ENCODE measurements at regions not wholly inside any gene's neighbourhood (a gene's known extent, or its start where the extent isn't known, plus 50 kb on each side); places are given as distances from the start of the nearest gene placed in this dataset.

GRCh38 chr4:52192001-52192400, 140.9 kb downstream of the SPATA18 start:
- intact Hi-C loops (cut with micrococcal nuclease; ENCODE audit: unreplicated experiment): no loop called here
- H3K79me2 ChIP-seq (ENCODE audit: low read depth): no peaks in the 10 kb centered on the region
- no peaks in the 10 kb centered on the region for H3K4me1 ChIP-seq (replicated peaks; ENCODE audit: insufficient read depth)
- no peaks in the 10 kb centered on the region for H3K36me3 ChIP-seq (ENCODE audit: low read depth)
- POLR2A ChIA-PET (ENCODE audit: unreplicated experiment): no interaction called here
- H3K4me3 ChIP-seq: no peak overlapping the region
- H3K9me3 ChIP-seq (ENCODE audit: insufficient read depth, low read depth): no peaks in the 10 kb centered on the region
- H3K4me2 ChIP-seq: no peak overlapping the region
- CTCF ChIA-PET: interaction anchor here (0.7 kb wide), 1 partner anchor 295 kb away, joined by 3 read pairs; no protein-coding TSS in a partner anchor
- no peaks in the 10 kb centered on the region for H4K20me1 ChIP-seq (ENCODE audit: insufficient read depth)
- H3K27ac ChIP-seq: no peak overlapping the region
- H3K27me3 ChIP-seq (ENCODE audit: insufficient read depth, low read depth): no peaks in the 10 kb centered on the region
- TF ChIP-seq EZH2 (IDR thresholded peaks at IDR 0.05; ENCODE audit: low read depth) (no peak), CTCF (conservative IDR thresholded peaks at IDR 0.05) (no peak)
- H3F3A ChIP-seq (ENCODE audit: insufficient read depth, low read depth): no peaks in the 10 kb centered on the region
- DNase-seq: no peak
- H2AFZ ChIP-seq: no peak overlapping the region
- no peaks in the 10 kb centered on the region for H3K9me2 ChIP-seq (ENCODE audit: insufficient read depth)
- BruUV-seq (replicated peaks): no TSS peak

GRCh38 chr4:52192721-52193135, 141.6 kb downstream of the SPATA18 start:
- POLR2A ChIA-PET (ENCODE audit: unreplicated experiment): no interaction called here

GRCh38 chr4:52195869-52196268, 144.8 kb downstream of the SPATA18 start:
- no peaks in the 10 kb centered on the region for H3F3A ChIP-seq (ENCODE audit: insufficient read depth, low read depth)
- ChIA-PET POLR2A (ENCODE audit: unreplicated experiment) (no interaction called here), CTCF (no interaction called here)
- no peaks in the 10 kb centered on the region for H3K9me2 ChIP-seq (ENCODE audit: insufficient read depth)
- DNase-seq: no peak
- H4K20me1 ChIP-seq (ENCODE audit: insufficient read depth): no peaks in the 10 kb centered on the region
- H3K4me1 ChIP-seq (replicated peaks; ENCODE audit: insufficient read depth): no peaks in the 10 kb centered on the region
- no peaks in the 10 kb centered on the region for H3K36me3 ChIP-seq (ENCODE audit: low read depth)
- no peak overlapping the region for H2AFZ ChIP-seq
- no peak for TF ChIP-seq EZH2 (IDR thresholded peaks at IDR 0.05; ENCODE audit: low read depth)
- TF ChIP-seq CTCF (conservative IDR thresholded peaks at IDR 0.05): no peak
- no peak overlapping the region for H3K27ac ChIP-seq
- H3K9me3 ChIP-seq (ENCODE audit: insufficient read depth, low read depth): no peaks in the 10 kb centered on the region
- intact Hi-C loops (cut with micrococcal nuclease; ENCODE audit: unreplicated experiment): no loop called here
- no peaks in the 10 kb centered on the region for H3K27me3 ChIP-seq (ENCODE audit: insufficient read depth, low read depth)
- H3K4me3 ChIP-seq: no peak overlapping the region
- H3K79me2 ChIP-seq (ENCODE audit: low read depth): no peaks in the 10 kb centered on the region
- no peak overlapping the region for H3K4me2 ChIP-seq
- no TSS peak for BruUV-seq (replicated peaks)

More at GRCh38 chr4:52192721-52193135, 141.6 kb downstream of the SPATA18 start:
- TF ChIP-seq CTCF (conservative IDR thresholded peaks at IDR 0.05) (no peak), EZH2 (IDR thresholded peaks at IDR 0.05; ENCODE audit: low read depth) (no peak)
- Histone ChIP-seq H3K27me3 (ENCODE audit: insufficient read depth, low read depth) (no peaks in the 10 kb centered on the region), H3K4me3 (no peak overlapping the region), H2AFZ (no peak overlapping the region), H3K9me2 (ENCODE audit: insufficient read depth) (no peaks in the 10 kb centered on the region), H3K4me2 (no peak overlapping the region), H3K36me3 (ENCODE audit: low read depth) (no peaks in the 10 kb centered on the region), H3K27ac (no peak overlapping the region), H3K79me2 (ENCODE audit: low read depth) (no peaks in the 10 kb centered on the region), H4K20me1 (ENCODE audit: insufficient read depth) (no peaks in the 10 kb centered on the region), H3K9me3 (ENCODE audit: insufficient read depth, low read depth) (no peaks in the 10 kb centered on the region), H3F3A (ENCODE audit: insufficient read depth, low read depth) (no peaks in the 10 kb centered on the region), H3K4me1 (replicated peaks; ENCODE audit: insufficient read depth) (no peaks in the 10 kb centered on the region)
- CTCF ChIA-PET: no interaction called here
- BruUV-seq (replicated peaks): no TSS peak
- intact Hi-C loops (cut with micrococcal nuclease; ENCODE audit: unreplicated experiment): no loop called here
- no peak for DNase-seq

All from PC-9 (cell line).